ENCODE measurements at regions not wholly inside any gene's neighbourhood (a gene's known extent, or its start where the extent isn't known, plus 50 kb on each side); places are given as distances from the start of the nearest gene placed in this dataset.
"Not testable (repeated sequence)": the region's sequence is repeated elsewhere in the genome, so short reads cannot be mapped to it uniquely, and the experiment has no call there.

- DNase-seq (ENCODE audit: low spot score) = no peak
Measured at GRCh38 chr17:71485426-71485825, 635.4 kb upstream of the SOX9 start.

- no peak for DNase-seq (ENCODE audit: low spot score)
Measured at GRCh38 chr17:71486261-71486660, 634.6 kb upstream of the SOX9 start.

DNA sequence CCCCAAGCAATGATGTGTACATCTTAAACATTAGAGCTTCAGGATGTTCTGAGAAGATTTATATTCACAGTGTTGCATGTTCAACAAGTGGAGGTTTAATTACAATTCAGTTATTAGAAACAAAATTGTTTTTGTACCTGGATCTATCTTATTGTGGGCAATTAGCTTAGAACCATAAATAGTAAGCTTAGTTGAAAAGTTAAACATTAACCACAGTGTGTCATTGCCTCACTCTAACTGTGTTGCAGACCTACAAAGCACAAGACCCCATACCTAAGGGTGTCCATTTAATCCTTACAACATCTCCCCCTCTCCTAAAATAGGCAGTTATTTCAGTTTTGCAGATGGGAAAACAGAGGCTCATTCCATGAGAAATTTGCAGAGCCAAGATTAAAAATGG, 632.0 kb upstream of the SOX9 start:
- no peak for DNase-seq (ENCODE audit: low spot score)

DNA sequence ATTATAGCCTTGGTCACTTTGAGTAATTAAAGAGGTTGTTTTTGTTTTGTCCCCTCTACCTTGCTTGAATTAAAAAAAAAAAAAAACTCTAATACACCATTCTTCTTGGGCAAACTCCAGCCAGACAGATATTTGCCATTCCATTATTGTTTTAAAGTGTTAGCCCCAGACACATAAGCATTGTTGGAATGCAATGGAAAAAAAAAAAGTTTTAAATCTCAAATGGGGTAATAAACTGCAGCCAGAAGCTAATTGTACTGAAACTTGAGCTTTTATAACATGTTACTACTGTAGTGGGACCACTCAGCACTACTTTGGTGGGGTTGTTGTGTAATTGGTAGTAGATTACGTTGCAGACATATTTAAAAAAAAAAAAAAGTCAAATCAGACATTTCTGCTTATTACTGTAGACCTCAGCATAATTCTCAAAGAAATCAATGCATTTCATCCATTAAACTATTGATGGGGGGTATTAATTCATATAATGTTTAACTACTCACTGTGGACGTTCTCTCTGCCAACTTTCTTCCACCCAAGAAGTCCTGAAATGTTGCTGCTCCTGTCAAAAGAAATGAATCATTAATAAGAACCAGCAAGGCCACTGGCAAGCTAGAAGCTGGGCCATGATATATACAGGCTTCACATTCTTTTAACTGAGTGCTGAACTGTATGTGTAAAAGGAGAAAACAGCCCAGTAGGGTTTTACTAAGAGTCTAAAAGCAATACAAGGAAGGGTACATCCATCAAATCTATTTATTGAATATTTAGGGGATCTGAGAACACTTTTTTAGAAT, 626.6 kb upstream of the SOX9 start:
- no peak for DNase-seq (ENCODE audit: low spot score)

- no peak for DNase-seq (ENCODE audit: low spot score)
Measured at GRCh38 chr17:71495420-71495819, 625.4 kb upstream of the SOX9 start.

DNA sequence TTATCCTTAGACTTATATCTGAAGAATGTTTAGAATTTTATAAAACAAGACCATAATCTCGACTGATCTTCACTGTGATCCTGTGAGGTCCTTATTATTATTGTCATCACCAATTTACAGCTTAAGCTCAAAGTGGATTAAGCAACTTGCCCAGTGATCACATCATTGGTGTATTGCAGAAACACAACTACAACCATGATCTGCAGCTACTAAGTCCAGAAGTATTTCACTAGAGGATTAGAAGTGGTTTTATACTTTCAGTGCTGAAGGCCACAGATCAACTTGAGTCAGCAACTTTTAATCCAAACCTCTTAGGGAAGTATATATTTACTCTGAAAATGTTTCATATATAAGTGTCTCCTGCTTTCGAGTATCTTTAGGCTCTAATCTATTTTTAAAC, 624.3 kb upstream of the SOX9 start:
- no peak for DNase-seq (ENCODE audit: low spot score)

- no peak for DNase-seq (ENCODE audit: low spot score)
Measured at GRCh38 chr17:71500761-71501555, 619.9 kb upstream of the SOX9 start.

DNA sequence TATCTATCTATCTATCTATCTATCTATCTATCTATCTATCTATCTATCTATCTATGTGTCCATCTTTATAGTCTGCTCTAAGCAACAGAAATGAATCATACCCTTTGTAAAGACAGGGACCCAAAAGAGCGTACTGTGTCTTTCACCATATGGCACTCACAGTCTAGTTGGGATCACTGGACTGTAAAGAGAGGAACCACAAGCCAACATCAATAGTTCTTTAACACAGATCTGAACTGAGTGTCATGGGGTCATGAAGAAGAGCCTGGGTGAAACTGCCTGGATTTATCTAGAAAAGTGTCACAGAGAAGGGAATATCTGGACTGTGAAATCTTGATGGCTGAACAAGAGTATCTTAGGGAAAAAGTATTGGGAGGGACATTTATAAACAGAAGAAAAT, 619.1 kb upstream of the SOX9 start:
- no peak for DNase-seq (ENCODE audit: low spot score)

DNA sequence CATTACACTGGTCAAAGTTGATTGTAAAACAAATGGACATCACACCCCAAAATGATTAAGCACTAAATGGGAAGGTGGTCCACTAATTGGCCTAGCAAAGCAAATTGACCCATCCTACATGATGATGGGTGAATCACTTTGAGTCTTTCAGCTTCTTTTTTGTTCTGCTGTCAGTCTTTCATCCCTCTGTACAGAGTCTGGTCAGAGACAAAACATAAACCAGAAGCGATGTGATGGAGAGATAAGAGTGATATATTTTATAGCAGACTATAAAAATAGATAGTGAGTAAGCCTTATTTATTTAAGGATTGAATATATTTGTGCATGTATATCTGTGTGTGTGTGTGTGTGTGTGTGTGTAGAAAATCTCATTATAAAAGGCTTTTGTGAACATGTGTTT, 618.4 kb upstream of the SOX9 start:
- no peak for DNase-seq (ENCODE audit: low spot score)

DNA sequence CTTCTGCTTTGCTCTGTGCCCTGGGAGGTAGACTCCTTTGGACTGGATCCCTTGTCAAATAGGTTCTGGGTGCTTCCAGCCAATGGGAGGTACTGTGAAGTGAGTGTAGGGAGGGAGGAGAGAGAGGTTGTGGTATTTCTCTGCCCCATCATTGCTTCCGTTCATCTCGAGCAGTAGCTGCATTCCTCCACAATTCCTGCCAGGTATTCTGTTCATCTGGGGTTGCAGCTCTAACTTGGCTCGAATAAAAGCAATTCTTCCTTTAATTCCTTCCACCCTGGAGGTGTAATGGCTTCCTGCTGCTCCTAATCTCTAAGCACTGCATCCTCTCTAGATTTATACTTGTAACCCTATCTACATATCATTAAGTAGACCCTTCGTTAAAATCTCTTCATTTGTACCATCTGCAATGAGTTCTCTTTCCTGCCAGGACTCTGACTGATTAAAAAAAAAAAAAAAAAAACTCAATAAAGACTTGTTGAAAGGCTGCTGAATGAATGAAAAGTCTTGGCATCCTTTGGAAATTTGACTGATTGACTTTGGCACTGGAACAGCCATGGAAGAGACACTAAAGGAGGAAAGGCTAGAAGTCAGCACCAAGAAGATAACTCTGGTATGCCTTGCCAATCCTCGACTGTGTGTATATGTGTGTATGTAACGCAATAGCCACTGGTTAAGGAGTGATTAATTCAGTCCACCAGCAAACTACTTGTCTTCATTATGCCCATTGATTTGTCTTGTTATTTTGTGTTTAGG, 616.9 kb upstream of the SOX9 start:
- no peak for DNase-seq (ENCODE audit: low spot score)

DNA sequence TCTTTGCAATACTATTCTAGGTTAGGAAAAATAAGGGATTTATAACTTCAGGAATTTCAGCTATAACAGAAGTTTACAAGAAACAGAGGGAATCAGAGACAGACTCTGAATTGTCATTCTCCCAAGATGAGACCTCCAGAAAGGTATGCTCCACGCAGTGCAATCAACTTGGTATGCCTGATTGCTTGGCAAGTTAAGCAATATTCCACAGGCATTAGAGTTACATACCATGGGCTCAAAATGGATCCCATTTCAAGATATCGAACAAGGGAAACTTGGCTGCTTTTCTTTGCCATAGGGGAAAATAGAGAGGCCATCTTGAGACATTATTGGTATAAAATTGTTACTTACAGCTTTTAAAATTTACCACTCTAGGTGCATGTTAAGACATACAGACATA, 615.6 kb upstream of the SOX9 start:
- no peak for DNase-seq (ENCODE audit: low spot score)

- DNase-seq (ENCODE audit: low spot score) = no peak
Measured at GRCh38 chr17:71505981-71506380, 614.8 kb upstream of the SOX9 start.

DNA sequence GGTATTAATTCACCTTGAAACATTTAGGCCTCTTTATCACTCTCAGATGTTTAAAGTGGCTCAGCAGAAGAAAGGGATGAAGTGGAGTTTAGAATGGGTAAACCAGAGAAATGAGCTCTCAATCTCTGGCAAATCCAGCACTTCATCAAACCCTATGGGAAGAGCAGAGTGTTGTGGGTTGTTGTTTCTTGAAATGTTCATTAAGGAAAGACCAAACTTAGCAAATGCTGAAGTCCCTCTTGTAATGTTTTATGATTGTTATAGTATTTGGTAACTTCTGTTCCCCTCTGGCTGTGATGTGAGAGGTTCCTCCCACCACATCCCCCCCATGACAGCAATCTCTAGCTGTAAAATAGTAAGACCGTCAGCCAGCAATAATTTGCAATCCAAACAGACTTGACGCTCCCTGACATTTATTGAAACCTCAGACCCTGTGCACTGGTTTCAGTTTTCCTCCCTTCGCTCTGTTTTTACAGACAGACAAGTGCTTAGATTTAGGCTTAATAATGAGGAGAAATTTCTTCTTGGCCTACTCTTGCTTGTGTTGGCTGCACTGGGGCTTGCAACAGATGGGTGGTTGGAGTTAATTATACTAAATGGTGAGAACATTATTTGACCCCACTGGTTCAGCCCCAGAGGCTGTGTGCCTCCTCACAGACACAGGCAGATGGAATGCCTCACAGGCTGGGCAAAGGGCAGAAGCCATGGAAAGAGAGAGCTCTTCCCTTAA, 609.4 kb upstream of the SOX9 start:
- no peak for DNase-seq (ENCODE audit: low spot score)

GRCh38 chr17:71513725-71514124, 607.1 kb upstream of the SOX9 start:
- not testable (repeated sequence) for DNase-seq (ENCODE audit: low spot score)

GRCh38 chr17:71516149-71516548, 604.7 kb upstream of the SOX9 start:
- DNase-seq (ENCODE audit: low spot score) = no peak

DNA sequence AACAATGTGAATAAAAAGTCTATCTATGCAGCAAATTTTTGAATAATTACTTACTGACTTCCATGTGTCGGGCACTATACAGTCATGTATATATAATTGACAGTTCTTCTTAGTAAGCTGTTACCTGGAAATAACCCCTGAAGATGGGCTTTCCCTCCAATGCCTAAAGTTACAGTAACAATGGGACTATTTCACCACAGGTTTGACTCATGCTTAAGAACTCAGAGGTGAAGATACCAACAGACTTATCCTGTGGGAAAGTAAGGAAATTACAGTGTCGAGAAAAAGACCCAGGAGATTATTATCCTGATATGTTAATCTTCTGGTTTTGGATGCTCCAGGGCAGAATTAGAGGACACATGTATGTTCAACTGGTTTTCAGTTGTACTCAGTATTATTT, 601.5 kb upstream of the SOX9 start:
- no peak for DNase-seq (ENCODE audit: low spot score)

DNA sequence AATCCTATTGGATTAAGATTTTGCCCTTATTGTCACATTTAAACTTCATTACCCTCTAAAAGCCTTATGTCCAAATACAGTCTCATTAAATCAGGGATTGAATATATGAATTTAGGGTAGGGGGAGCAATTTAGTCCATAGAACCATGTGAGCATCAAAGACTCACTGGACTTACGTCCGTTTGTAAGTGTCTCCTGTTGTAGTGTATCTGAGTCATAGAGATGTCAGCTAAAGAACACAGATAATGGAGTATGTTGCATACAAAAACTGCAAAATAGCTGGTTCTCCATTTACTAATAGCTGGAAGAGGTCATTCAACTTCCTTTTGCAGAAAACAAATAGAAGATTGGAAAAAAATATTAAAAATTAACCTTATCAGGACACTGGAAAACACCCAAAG, 599.1 kb upstream of the SOX9 start:
- no peak for DNase-seq (ENCODE audit: low spot score)

DNA sequence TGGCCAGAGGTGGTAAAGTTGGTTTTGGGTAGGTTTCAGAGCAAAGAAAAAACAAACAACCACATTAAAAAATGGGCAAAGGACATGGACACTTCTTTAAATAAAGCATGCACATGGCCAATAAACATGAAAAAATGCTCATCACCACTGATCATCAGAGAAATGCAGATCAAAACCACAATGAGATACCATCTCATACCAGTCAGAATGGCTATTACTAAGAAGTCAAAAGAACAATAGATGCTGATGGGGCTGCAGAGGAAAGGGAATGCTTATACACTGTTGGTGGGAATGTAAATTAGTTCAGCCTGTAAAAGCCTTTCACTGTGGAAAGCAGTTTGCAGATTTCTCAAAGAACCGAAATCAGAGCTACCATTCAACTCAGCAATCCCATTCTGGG, 598.4 kb upstream of the SOX9 start:
- no peak for DNase-seq (ENCODE audit: low spot score)

GRCh38 chr17:71527311-71527710, 593.5 kb upstream of the SOX9 start:
- no peak for DNase-seq (ENCODE audit: low spot score)

- DNase-seq (ENCODE audit: low spot score) = no peak
Measured at GRCh38 chr17:71528210-71528609, 592.6 kb upstream of the SOX9 start.

- DNase-seq (ENCODE audit: low spot score) = no peak
Measured at GRCh38 chr17:71530248-71530647, 590.6 kb upstream of the SOX9 start.

- no peak for DNase-seq (ENCODE audit: low spot score)
Measured at GRCh38 chr17:71535321-71535720, 585.5 kb upstream of the SOX9 start.
